ENCODE measurements at regions not wholly inside any gene's neighbourhood (a gene's known extent, or its start where the extent isn't known, plus 50 kb on each side); places are given as distances from the start of the nearest gene placed in this dataset.

- peak overlapping the region; percentile 74 for H3K27ac Mint-ChIP-seq
- no peak for TF ChIP-seq CTCF (IDR thresholded peaks at IDR 0.05)
- peaks cover 58% of the 10 kb centered on the region for H3K4me1 Mint-ChIP-seq (ENCODE audit: low read depth)
- no peaks in the 10 kb centered on the region; the same call in 1 of the 2 replicates for H3K27me3 Mint-ChIP-seq (ENCODE audit: insufficient read depth)
- H3K4me3 Mint-ChIP-seq, result peak overlapping the region; percentile 41
- no peaks in the 10 kb centered on the region for H3K36me3 Mint-ChIP-seq (ENCODE audit: low read depth)
- peak; percentile 54 for DNase-seq
- no peaks in the 10 kb centered on the region for H3K9me3 Mint-ChIP-seq
Observed at GRCh38 chr1:109821831-109822745, 58.4 kb upstream of the EPS8L3 start.

GRCh38 chr1:109821221-109821669 lies 57.5 kb upstream of the EPS8L3 start:
- peaks cover 59% of the 10 kb centered on the region for H3K4me1 Mint-ChIP-seq (ENCODE audit: low read depth)

GRCh38 chr1:109819906-109820305 lies 56.2 kb upstream of the EPS8L3 start:
- no peak for TF ChIP-seq CTCF (IDR thresholded peaks at IDR 0.05)
- H3K27ac Mint-ChIP-seq, result no peak overlapping the region
- no peaks in the 10 kb centered on the region; the same call in 1 of the 2 replicates for H3K27me3 Mint-ChIP-seq (ENCODE audit: insufficient read depth)
- no peak for DNase-seq
- H3K9me3 Mint-ChIP-seq, result peaks cover 14% of the 10 kb centered on the region
- peaks cover 14% of the 10 kb centered on the region for H3K36me3 Mint-ChIP-seq (ENCODE audit: low read depth)
- peaks cover 49% of the 10 kb centered on the region for H3K4me1 Mint-ChIP-seq (ENCODE audit: low read depth)
- H3K4me3 Mint-ChIP-seq, result no peak overlapping the region

More at GRCh38 chr1:109821221-109821669, 57.5 kb upstream of the EPS8L3 start:
- peak overlapping the region; percentile 74 for H3K27ac Mint-ChIP-seq
- peak; percentile 93 for DNase-seq
- H3K9me3 Mint-ChIP-seq, result peaks cover 4% of the 10 kb centered on the region; the same call in 1 of the 2 replicates
- no peak for TF ChIP-seq CTCF (IDR thresholded peaks at IDR 0.05)
- no peak overlapping the region for H3K4me3 Mint-ChIP-seq
- H3K27me3 Mint-ChIP-seq (ENCODE audit: insufficient read depth), result no peaks in the 10 kb centered on the region; the same call in 1 of the 2 replicates
- peaks cover 4% of the 10 kb centered on the region; the same call in 1 of the 2 replicates for H3K36me3 Mint-ChIP-seq (ENCODE audit: low read depth)

GRCh38 chr1:109818988-109819764 lies 55.5 kb upstream of the EPS8L3 start:
- Mint-ChIP-seq H3K27ac (no peak overlapping the region), H3K4me3 (no peak overlapping the region), H3K36me3 (ENCODE audit: low read depth) (peaks cover 14% of the 10 kb centered on the region), H3K9me3 (peaks cover 14% of the 10 kb centered on the region), H3K27me3 (ENCODE audit: insufficient read depth) (no peaks in the 10 kb centered on the region; the same call in 1 of the 2 replicates), H3K4me1 (ENCODE audit: low read depth) (peaks cover 41% of the 10 kb centered on the region)
- no peak for DNase-seq
- TF ChIP-seq CTCF (IDR thresholded peaks at IDR 0.05), result no peak

- no peak for DNase-seq
- Mint-ChIP-seq H3K4me3 (no peak overlapping the region), H3K9me3 (peaks cover 14% of the 10 kb centered on the region), H3K36me3 (ENCODE audit: low read depth) (peaks cover 14% of the 10 kb centered on the region), H3K4me1 (ENCODE audit: low read depth) (peaks cover 34% of the 10 kb centered on the region), H3K27ac (no peak overlapping the region), H3K27me3 (ENCODE audit: insufficient read depth) (no peaks in the 10 kb centered on the region; the same call in 1 of the 2 replicates)
- TF ChIP-seq CTCF (IDR thresholded peaks at IDR 0.05), result no peak
Observed at GRCh38 chr1:109818271-109818987, 54.7 kb upstream of the EPS8L3 start.

Measured in HFFc6 (cell line).